HL-60 (cell line): ENCODE measurements at regions not wholly inside any gene's neighbourhood (a gene's known extent, or its start where the extent isn't known, plus 50 kb on each side); places are given as distances from the start of the nearest gene placed in this dataset.
"Not testable (repeated sequence)": the region's sequence is repeated elsewhere in the genome, so short reads cannot be mapped to it uniquely, and the experiment has no call there.

Source experiments
- CTCF ChIP-seq: IDR thresholded peaks from one replicate; pipeline ENCODE4 v1.5.1; 2011; ENCODE audit warnings: low read length, control low read depth, inconsistent platforms; ENCODE audit not compliant: insufficient read depth
- POLR2AphosphoS5 ChIP-seq: IDR thresholded peaks from 2 replicates; pipeline ENCODE4 v1.6.1; 2012; ENCODE audit warnings: low read depth
- SPI1 ChIP-seq: IDR thresholded peaks from 2 replicates; pipeline ENCODE4 v1.6.1; 2012; ENCODE audit warnings: low read depth, mild to moderate bottlenecking, borderline replicate concordance

DNA sequence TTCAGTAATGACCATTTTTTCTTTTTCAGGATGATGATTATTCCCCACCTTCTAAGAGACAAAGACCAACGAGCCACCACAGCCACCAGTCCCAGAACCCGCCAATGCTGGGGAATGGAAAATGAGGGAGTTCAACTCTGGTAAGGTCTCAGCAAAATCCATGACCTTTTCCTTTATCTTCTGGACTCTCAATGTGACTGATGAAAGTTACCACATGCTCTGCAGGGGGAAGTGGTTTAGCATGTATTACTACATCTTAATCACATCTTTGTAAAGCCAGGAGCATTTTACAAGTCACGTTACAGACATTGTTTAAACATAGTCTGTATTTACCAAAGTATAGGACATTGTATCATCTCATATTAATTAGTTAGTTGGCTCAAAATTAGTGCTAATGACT is 89.3 kb upstream of the METTL14 start:
- TF ChIP-seq CTCF, POLR2AphosphoS5: not testable (repeated sequence)
- peak; percentile 75; the same call in 1 of the 2 replicates for TF ChIP-seq SPI1
